GM23248 (cell line): ENCODE measurements at regions not wholly inside any gene's neighbourhood (a gene's known extent, or its start where the extent isn't known, plus 50 kb on each side); places are given as distances from the start of the nearest gene placed in this dataset.

Experiments
- DNase-seq: peaks from one replicate; pipeline ENCODE4 v3.0.0-alpha.2; 2015
- H2AFZ ChIP-seq: fragments of 200-600 bp; sonication (generic); 2 replicates; pipeline ENCODE4 v1.6.1; 2016; ENCODE audit warnings: antibody characterized with exemption
- H3F3A ChIP-seq: fragments of 200-600 bp; sonication (generic); 2 replicates; pipeline ENCODE4 v1.6.1; 2016; ENCODE audit warnings: mild to moderate bottlenecking, antibody characterized with exemption, mixed run types; ENCODE audit not compliant: insufficient read depth
- H3K27ac ChIP-seq: fragments of 200-600 bp; sonication (generic); 2 replicates; pipeline ENCODE4 v1.5.1; 2016; ENCODE audit warnings: mild to moderate bottlenecking
- H3K27me3 ChIP-seq: fragments of 200-600 bp; sonication (generic); replicated peaks from 2 replicates; pipeline ENCODE4 v1.6.1; 2016; ENCODE audit warnings: mild to moderate bottlenecking; ENCODE audit not compliant: insufficient read depth
- H3K36me3 ChIP-seq: fragments of 200-600 bp; sonication (generic); 2 replicates; pipeline ENCODE4 v1.6.1; 2016; ENCODE audit warnings: low read depth, mild to moderate bottlenecking
- H3K4me1 ChIP-seq: fragments of 200-600 bp; sonication (generic); 2 replicates; pipeline ENCODE4 v1.6.1; 2016; ENCODE audit warnings: mild to moderate bottlenecking; ENCODE audit not compliant: insufficient read depth
- H3K4me2 ChIP-seq: fragments of 200-600 bp; sonication (generic); one replicate; pipeline ENCODE4 v1.6.1; 2016; ENCODE audit warnings: mild to moderate bottlenecking; ENCODE audit not compliant: unreplicated experiment
- H3K4me3 ChIP-seq: fragments of 200-600 bp; sonication (generic); 2 replicates; pipeline ENCODE4 v1.5.1; 2016; ENCODE audit warnings: mild to moderate bottlenecking
- H3K79me2 ChIP-seq: fragments of 200-600 bp; sonication (generic); 2 replicates; pipeline ENCODE4 v1.6.1; 2016; ENCODE audit warnings: mild to moderate bottlenecking; ENCODE audit not compliant: insufficient read depth
- H3K9ac ChIP-seq: fragments of 200-600 bp; sonication (generic); 2 replicates; pipeline ENCODE4 v1.6.1; 2016; ENCODE audit warnings: mild to moderate bottlenecking
- H3K9me2 ChIP-seq: fragments of 200-600 bp; sonication (generic); 2 replicates; pipeline ENCODE4 v1.6.1; 2016; ENCODE audit warnings: mixed run types, mild to moderate bottlenecking, moderate library complexity; ENCODE audit not compliant: insufficient read depth
- H3K9me3 ChIP-seq: fragments of 200-600 bp; sonication (generic); one replicate; pipeline ENCODE4 v1.6.1; 2017; ENCODE audit warnings: low read depth
- H4K20me1 ChIP-seq: fragments of 200-600 bp; sonication (generic); 2 replicates; pipeline ENCODE4 v1.6.0; 2016; ENCODE audit not compliant: insufficient read depth
- EZH2 ChIP-seq: fragments of 200-600 bp; sonication (generic); IDR thresholded peaks from 2 replicates; pipeline ENCODE4 v1.6.1; 2018; ENCODE audit warnings: antibody characterized with exemption, mild to moderate bottlenecking; ENCODE audit not compliant: insufficient read depth, poor library complexity, severe bottlenecking
- EZH2phosphoT487 ChIP-seq: fragments of 200-600 bp; sonication (generic); IDR thresholded peaks from 2 replicates; pipeline ENCODE4 v1.6.1; 2018; ENCODE audit warnings: antibody characterized with exemption, moderate library complexity, mild to moderate bottlenecking, low read depth; ENCODE audit not compliant: insufficient read depth
- WGBS, 2 experiments: methylation state at CpG; one replicate each; pipeline ENCODE4 v1.1.6; 2015 to 2017; ENCODE audit warnings: low lambda C conversion rate in 2 of 2, low coverage in 1 of 2; ENCODE audit errors: missing lambda C conversion rate in 2 of 2; 5-methylcytosine and 5-hydroxymethylcytosine counted together
- in situ Hi-C: fragments of 300-500 bp; cut with MboI; formaldehyde crosslinking; loops from 2 replicates; pipeline ENCODE4 v1.15.0; 2020

- in situ Hi-C loops = no loop called here
- Histone ChIP-seq H4K20me1 (no peaks in the 10 kb centered on the region), H3F3A (no peaks in the 10 kb centered on the region), H3K4me1 (no peaks in the 10 kb centered on the region), H3K9me2 (no peaks in the 10 kb centered on the region), H2AFZ (no peak overlapping the region), H3K4me3 (no peak overlapping the region), H3K36me3 (no peaks in the 10 kb centered on the region), H3K9me3 (no peaks in the 10 kb centered on the region), H3K79me2 (no peaks in the 10 kb centered on the region), H3K27ac (no peak overlapping the region), H3K4me2 (no peak overlapping the region), H3K27me3 (no peaks in the 10 kb centered on the region), H3K9ac (no peak overlapping the region)
- TF ChIP-seq EZH2phosphoT487 (no peak), EZH2 (no peak)
- no peak for DNase-seq
- WGBS, 2 experiments = 41 to 48% methylated on average over 1 of the region's 1 CpG
These were observed 768.2 kb downstream of the KCTD8 start for GRCh38 chr4:43680421-43680820.

DNA sequence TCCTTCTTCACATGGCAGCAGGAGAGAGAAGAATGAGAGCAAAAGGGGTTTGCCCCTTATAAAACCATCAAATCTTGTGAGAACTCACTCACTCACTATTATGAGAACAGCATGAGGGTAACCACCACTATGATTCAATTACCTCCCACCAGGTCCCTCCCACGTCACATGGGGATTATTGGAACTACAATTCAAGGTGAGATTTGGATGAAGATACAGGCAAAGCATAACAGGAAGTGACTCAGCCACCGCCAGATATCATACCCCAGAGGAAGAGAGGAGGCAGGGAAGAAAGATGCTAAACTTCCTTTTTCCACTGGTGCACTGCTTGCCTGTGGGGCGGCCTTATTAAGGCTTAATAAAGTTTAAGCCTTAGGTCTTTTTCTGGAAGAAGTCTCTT lies 766.1 kb downstream of the KCTD8 start:
- H3K27me3 ChIP-seq = no peaks in the 10 kb centered on the region
- in situ Hi-C loops = no loop called here
- DNase-seq = no peak
- H3F3A ChIP-seq = no peaks in the 10 kb centered on the region
- no peak overlapping the region for H3K27ac ChIP-seq
- no peak overlapping the region for H3K4me3 ChIP-seq
- no peaks in the 10 kb centered on the region for H3K4me1 ChIP-seq
- no peaks in the 10 kb centered on the region for H3K9me2 ChIP-seq
- H2AFZ ChIP-seq = no peak overlapping the region
- H3K9me3 ChIP-seq = no peaks in the 10 kb centered on the region
- H3K36me3 ChIP-seq = no peaks in the 10 kb centered on the region
- no peaks in the 10 kb centered on the region for H3K79me2 ChIP-seq
- no peak for TF ChIP-seq EZH2phosphoT487
- TF ChIP-seq EZH2 = no peak
- WGBS, 2 experiments = 18 to 22% methylated on average over 3 of the region's 3 CpGs
- H4K20me1 ChIP-seq = no peaks in the 10 kb centered on the region
- no peak overlapping the region for H3K4me2 ChIP-seq
- H3K9ac ChIP-seq = no peak overlapping the region

DNA sequence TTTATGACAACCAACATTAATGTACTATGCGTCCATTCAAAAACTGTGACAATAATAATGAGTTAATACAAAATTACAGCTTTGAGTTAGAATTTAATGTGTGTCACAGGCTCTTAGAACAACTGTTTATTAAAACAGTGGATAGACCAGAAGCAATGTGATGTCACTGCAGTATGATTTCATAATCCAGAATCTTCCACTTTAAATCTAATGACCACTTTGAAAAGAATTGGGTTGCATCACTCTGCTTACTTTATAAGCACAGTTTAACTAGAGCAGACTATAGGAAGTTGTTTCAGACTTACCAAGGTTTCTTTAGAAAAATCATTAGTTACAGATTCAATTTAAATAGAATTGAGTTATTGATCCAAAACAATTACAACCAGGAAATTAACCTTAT lies 758.5 kb downstream of the KCTD8 start:
- no peak overlapping the region for H3K4me3 ChIP-seq
- H3K4me1 ChIP-seq = no peaks in the 10 kb centered on the region
- WGBS, 2 experiments = 25 to 46% methylated on average over 1 of the region's 1 CpG
- H3K9me2 ChIP-seq = no peaks in the 10 kb centered on the region
- in situ Hi-C loops = no loop called here
- H3F3A ChIP-seq = no peaks in the 10 kb centered on the region
- no peak overlapping the region for H3K9ac ChIP-seq
- no peaks in the 10 kb centered on the region for H3K79me2 ChIP-seq
- no peak overlapping the region for H3K4me2 ChIP-seq
- no peaks in the 10 kb centered on the region for H3K36me3 ChIP-seq
- H3K9me3 ChIP-seq = no peaks in the 10 kb centered on the region
- DNase-seq = peak; percentile 4
- TF ChIP-seq EZH2 (no peak), EZH2phosphoT487 (no peak)
- H2AFZ ChIP-seq = no peak overlapping the region
- no peaks in the 10 kb centered on the region for H4K20me1 ChIP-seq
- no peak overlapping the region for H3K27ac ChIP-seq
- no peaks in the 10 kb centered on the region for H3K27me3 ChIP-seq

DNA sequence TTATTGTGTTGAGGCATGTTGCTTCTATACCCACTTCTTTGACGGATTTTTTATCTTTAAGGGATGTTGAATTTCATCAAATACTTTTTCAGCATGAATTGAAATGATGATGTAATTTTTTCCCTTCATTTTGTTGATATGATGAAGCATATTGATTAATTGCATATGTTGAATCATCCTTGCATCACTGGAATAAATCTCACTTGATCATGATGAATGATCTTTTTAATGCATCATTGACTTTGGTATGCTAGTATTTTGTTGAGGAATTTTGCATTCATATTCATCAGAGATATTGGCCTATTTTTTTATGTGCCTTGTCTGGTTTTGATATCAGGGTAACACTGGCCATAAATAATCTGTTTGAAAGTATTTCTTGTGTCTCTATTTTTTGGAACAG lies 754.7 kb downstream of the KCTD8 start:
- H3K36me3 ChIP-seq = no peaks in the 10 kb centered on the region
- no peak overlapping the region for H3K9ac ChIP-seq
- no peak overlapping the region for H2AFZ ChIP-seq
- WGBS, 2 experiments = 0 to 3% methylated on average over 1 of the region's 1 CpG
- no peak for TF ChIP-seq EZH2phosphoT487
- no peak for TF ChIP-seq EZH2
- H3K9me2 ChIP-seq = no peaks in the 10 kb centered on the region
- H3K27ac ChIP-seq = no peak overlapping the region
- H3K27me3 ChIP-seq = no peaks in the 10 kb centered on the region
- H4K20me1 ChIP-seq = no peaks in the 10 kb centered on the region
- H3K4me3 ChIP-seq = no peak overlapping the region
- H3F3A ChIP-seq = no peaks in the 10 kb centered on the region
- no peaks in the 10 kb centered on the region for H3K9me3 ChIP-seq
- no peaks in the 10 kb centered on the region for H3K4me1 ChIP-seq
- in situ Hi-C loops = no loop called here
- DNase-seq = no peak
- no peaks in the 10 kb centered on the region for H3K79me2 ChIP-seq
- no peak overlapping the region for H3K4me2 ChIP-seq

DNA sequence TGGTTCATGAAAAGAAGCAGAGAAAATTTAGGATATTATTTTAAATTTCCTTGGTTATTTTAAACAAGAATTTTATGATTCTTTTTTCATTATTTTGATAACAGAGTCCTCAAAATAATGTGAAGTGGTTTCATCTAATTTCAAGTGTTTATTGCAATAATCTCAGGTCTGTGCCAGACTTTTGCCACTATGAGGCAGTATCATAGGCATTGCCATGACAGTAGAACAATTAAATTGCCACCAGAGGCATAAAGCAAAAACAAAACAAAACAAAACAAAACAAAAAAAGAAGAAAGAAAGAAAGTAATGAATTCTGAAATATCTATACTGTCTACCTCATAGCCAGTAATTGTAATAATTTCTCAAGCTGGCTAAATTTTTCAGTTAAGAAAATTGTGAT lies 739.2 kb downstream of the KCTD8 start:
- no peak overlapping the region for H3K9ac ChIP-seq
- H3K27me3 ChIP-seq = no peaks in the 10 kb centered on the region
- no peaks in the 10 kb centered on the region for H3K79me2 ChIP-seq
- in situ Hi-C loops = no loop called here
- no peaks in the 10 kb centered on the region for H4K20me1 ChIP-seq
- no peaks in the 10 kb centered on the region for H3K4me1 ChIP-seq
- no peak overlapping the region for H2AFZ ChIP-seq
- H3F3A ChIP-seq = no peaks in the 10 kb centered on the region
- H3K9me3 ChIP-seq = no peaks in the 10 kb centered on the region
- H3K27ac ChIP-seq = no peak overlapping the region
- no peak overlapping the region for H3K4me2 ChIP-seq
- no peak for TF ChIP-seq EZH2
- TF ChIP-seq EZH2phosphoT487 = no peak
- DNase-seq = no peak
- no peak overlapping the region for H3K4me3 ChIP-seq
- no peaks in the 10 kb centered on the region for H3K9me2 ChIP-seq
- H3K36me3 ChIP-seq = no peaks in the 10 kb centered on the region
